SU-DHL-6 (cell line): ENCODE measurements at regions not wholly inside any gene's neighbourhood (a gene's known extent, or its start where the extent isn't known, plus 50 kb on each side); places are given as distances from the start of the nearest gene placed in this dataset.
"Not testable (repeated sequence)": the region's sequence is repeated elsewhere in the genome, so short reads cannot be mapped to it uniquely, and the experiment has no call there.

Source experiments
- H2AFZ ChIP-seq: fragments of 200-600 bp; sonication (generic); 2 replicates; pipeline ENCODE4 v1.6.1; 2014; ENCODE audit warnings: low read depth, mild to moderate bottlenecking, moderate library complexity, mixed read lengths, antibody characterized with exemption, low read length; ENCODE audit not compliant: severe bottlenecking
- H3F3A ChIP-seq: fragments of 200-600 bp; shearing (Covaris generic); 2 replicates; pipeline ENCODE4 v1.6.0; 2016; ENCODE audit warnings: antibody characterized with exemption, mild to moderate bottlenecking; ENCODE audit not compliant: insufficient read depth
- H3K27ac ChIP-seq: fragments of 200-600 bp; sonication (generic); 2 replicates; pipeline ENCODE4 v1.5.1; 2016; ENCODE audit warnings: low read depth, mild to moderate bottlenecking, low read length, moderate library complexity, mixed read lengths
- H3K27me3 ChIP-seq: fragments of 200-600 bp; sonication (generic), shearing (Covaris generic); 2 replicates; pipeline ENCODE4 v1.6.0; 2014; ENCODE audit warnings: mild to moderate bottlenecking, low read length
- H3K36me3 ChIP-seq: fragments of 200-600 bp; sonication (generic); 2 replicates; pipeline ENCODE4 v1.6.1; 2014; ENCODE audit warnings: mild to moderate bottlenecking, low read length, mixed read lengths
- H3K4me2 ChIP-seq: fragments of 300-600, 200-600 bp; shearing (Covaris generic), sonication (generic); 2 replicates; pipeline ENCODE4 v1.6.0; 2014; ENCODE audit warnings: low read length, low read depth, mild to moderate bottlenecking; ENCODE audit not compliant: poor library complexity, severe bottlenecking
- H3K4me3 ChIP-seq: fragments of 200-600 bp; sonication (generic); 2 replicates; pipeline ENCODE4 v1.5.1; 2014; ENCODE audit warnings: antibody characterized with exemption, low read length, mild to moderate bottlenecking, mixed read lengths; ENCODE audit not compliant: insufficient read depth, poor library complexity, severe bottlenecking
- H3K79me2 ChIP-seq: fragments of 200-600 bp; sonication (generic); 2 replicates; pipeline ENCODE4 v1.6.1; 2014; ENCODE audit warnings: mild to moderate bottlenecking, low read length, moderate library complexity; ENCODE audit not compliant: insufficient read depth
- H3K9ac ChIP-seq: fragments of 200-600 bp; sonication (generic); 2 replicates; pipeline ENCODE4 v1.7.0; 2014; ENCODE audit warnings: mild to moderate bottlenecking, low read length
- H3K9me2 ChIP-seq: fragments of 200-600 bp; sonication (generic); replicated peaks from 2 replicates; pipeline ENCODE4 v1.6.1; 2014; ENCODE audit warnings: low read length; ENCODE audit not compliant: insufficient read depth
- H3K9me3 ChIP-seq: fragments of 200-600 bp; sonication (generic); 2 replicates; pipeline ENCODE4 v1.6.1; 2014; ENCODE audit warnings: low read length, mixed read lengths; ENCODE audit not compliant: insufficient read depth
- H4K20me1 ChIP-seq: fragments of 200-600 bp; sonication (generic); 2 replicates; pipeline ENCODE4 v1.6.1; 2014; ENCODE audit warnings: low read depth, mild to moderate bottlenecking, antibody characterized with exemption, low read length, moderate library complexity, mixed read lengths
- EZH2phosphoT487 ChIP-seq: fragments of 200-600 bp; sonication (generic), shearing (Covaris generic); conservative IDR thresholded peaks from 2 replicates; pipeline ENCODE4 v1.6.1; 2018; ENCODE audit warnings: mild to moderate bottlenecking, antibody characterized with exemption, low read length, moderate library complexity, mixed read lengths
- TF ChIP-seq, protein P1 (sequence below): fragments of 200-600 bp; sonication (generic); IDR thresholded peaks from one replicate; pipeline ENCODE4 v1.5.1; 2017; ENCODE audit warnings: antibody characterized with exemption, mild to moderate bottlenecking, low read length, moderate library complexity; ENCODE audit not compliant: insufficient read depth, poor library complexity, severe bottlenecking

DNA sequence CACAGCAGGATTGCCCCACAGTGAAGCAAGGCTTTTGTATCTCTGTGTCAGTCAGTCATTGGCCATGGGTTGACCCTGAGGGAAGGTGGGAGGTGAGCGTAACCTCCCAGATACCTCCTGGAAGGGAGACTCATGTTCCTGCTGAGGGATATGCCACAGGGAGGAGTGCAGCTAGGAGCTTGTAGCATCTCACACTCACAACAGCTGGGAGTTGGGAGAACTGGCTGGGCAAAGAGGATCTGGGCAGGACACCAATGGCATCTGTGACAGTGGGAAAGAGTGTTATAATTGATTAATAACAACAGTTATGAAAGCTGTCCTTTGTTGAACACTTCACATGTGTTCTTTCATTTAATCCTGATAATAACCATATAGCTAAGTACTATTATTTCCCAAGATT lies 171.0 kb downstream of the TLE3 start:
- H3K9ac ChIP-seq, result no peak overlapping the region
- TF ChIP-seq, protein P1, sequence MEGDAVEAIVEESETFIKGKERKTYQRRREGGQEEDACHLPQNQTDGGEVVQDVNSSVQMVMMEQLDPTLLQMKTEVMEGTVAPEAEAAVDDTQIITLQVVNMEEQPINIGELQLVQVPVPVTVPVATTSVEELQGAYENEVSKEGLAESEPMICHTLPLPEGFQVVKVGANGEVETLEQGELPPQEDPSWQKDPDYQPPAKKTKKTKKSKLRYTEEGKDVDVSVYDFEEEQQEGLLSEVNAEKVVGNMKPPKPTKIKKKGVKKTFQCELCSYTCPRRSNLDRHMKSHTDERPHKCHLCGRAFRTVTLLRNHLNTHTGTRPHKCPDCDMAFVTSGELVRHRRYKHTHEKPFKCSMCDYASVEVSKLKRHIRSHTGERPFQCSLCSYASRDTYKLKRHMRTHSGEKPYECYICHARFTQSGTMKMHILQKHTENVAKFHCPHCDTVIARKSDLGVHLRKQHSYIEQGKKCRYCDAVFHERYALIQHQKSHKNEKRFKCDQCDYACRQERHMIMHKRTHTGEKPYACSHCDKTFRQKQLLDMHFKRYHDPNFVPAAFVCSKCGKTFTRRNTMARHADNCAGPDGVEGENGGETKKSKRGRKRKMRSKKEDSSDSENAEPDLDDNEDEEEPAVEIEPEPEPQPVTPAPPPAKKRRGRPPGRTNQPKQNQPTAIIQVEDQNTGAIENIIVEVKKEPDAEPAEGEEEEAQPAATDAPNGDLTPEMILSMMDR, result no peak
- no peak for TF ChIP-seq EZH2phosphoT487
- no peak overlapping the region for H3K4me2 ChIP-seq
- no peak overlapping the region for H2AFZ ChIP-seq
- no peaks in the 10 kb centered on the region for H3K27me3 ChIP-seq
- peaks cover 5% of the 10 kb centered on the region; the same call in 1 of the 2 replicates for H3F3A ChIP-seq
- H3K79me2 ChIP-seq, result no peaks in the 10 kb centered on the region
- H4K20me1 ChIP-seq, result no peaks in the 10 kb centered on the region
- no peaks in the 10 kb centered on the region; the same call in 1 of the 2 replicates for H3K9me3 ChIP-seq
- no peak overlapping the region for H3K27ac ChIP-seq
- no peaks in the 10 kb centered on the region for H3K9me2 ChIP-seq
- H3K36me3 ChIP-seq, result no peaks in the 10 kb centered on the region
- H3K4me3 ChIP-seq, result no peak overlapping the region

DNA sequence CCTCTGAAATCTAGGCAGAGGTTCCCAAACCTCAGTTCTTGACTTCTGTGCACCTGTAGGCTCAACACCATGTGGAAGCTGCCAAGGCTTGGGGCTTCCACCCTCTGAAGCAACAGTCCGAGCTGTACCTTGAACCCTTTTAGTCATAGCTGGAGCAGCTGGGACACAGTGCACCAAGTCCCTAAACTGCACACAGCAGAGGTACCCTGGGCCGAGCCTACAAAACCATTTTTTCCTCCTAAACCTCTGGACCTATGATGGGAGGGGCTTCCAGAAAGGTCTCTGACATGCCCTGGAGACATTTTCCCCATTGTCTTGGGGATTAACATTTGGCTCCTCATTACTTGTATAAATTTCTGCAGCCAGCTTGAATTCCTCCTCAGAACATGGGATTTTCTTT lies 168.8 kb downstream of the TLE3 start:
- not testable (repeated sequence) for H3K9me3 ChIP-seq, H3F3A ChIP-seq, H3K27ac ChIP-seq, H3K79me2 ChIP-seq, H2AFZ ChIP-seq, H3K36me3 ChIP-seq, H4K20me1 ChIP-seq, H3K4me3 ChIP-seq, H3K9me2 ChIP-seq, H3K9ac ChIP-seq, H3K27me3 ChIP-seq, H3K4me2 ChIP-seq

DNA sequence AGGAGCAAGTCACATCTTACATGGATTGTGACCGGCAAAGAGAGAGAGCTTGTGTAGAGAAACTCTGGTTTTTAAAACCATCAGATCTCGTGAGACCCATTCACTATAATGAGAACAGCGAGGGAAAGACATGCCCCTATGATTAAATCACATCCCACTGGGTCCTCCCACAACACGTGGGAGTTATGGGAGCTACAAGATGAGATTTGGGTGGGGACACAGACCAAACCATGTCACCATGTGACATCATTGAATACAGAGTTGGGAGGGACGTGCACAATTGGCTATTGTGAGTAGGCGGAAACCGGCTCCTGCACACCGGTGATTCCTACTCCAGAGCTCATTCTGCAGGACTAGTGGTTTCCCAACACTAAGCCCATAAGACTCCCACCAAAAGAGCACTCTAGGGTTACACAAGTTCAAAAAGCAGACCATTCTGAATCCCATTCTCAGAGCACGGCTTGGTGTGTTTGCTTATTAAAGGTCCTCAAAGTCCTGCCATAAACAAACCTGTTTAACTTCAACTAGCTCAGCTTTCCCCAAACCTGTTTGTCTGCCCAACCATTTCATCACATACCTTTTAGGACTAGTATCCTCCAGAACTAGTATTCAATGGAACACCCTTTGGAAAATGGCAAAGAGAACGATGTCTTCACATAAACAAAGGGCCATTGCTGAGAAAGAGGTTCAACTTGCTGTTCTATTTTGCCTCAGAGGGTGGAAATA lies 167.6 kb downstream of the TLE3 start:
- H3K9me2 ChIP-seq, result no peaks in the 10 kb centered on the region
- H4K20me1 ChIP-seq, result no peaks in the 10 kb centered on the region
- no peaks in the 10 kb centered on the region for H3K79me2 ChIP-seq
- no peaks in the 10 kb centered on the region; the same call in 1 of the 2 replicates for H3K9me3 ChIP-seq
- no peaks in the 10 kb centered on the region for H3F3A ChIP-seq
- H3K27me3 ChIP-seq, result no peaks in the 10 kb centered on the region
- H3K27ac ChIP-seq, result no peak overlapping the region
- H3K4me2 ChIP-seq, result no peak overlapping the region
- H3K4me3 ChIP-seq, result no peak overlapping the region
- H3K9ac ChIP-seq, result no peak overlapping the region
- H2AFZ ChIP-seq, result no peak overlapping the region
- no peaks in the 10 kb centered on the region for H3K36me3 ChIP-seq
- TF ChIP-seq, protein P1, result no peak
- TF ChIP-seq EZH2phosphoT487, result no peak

DNA sequence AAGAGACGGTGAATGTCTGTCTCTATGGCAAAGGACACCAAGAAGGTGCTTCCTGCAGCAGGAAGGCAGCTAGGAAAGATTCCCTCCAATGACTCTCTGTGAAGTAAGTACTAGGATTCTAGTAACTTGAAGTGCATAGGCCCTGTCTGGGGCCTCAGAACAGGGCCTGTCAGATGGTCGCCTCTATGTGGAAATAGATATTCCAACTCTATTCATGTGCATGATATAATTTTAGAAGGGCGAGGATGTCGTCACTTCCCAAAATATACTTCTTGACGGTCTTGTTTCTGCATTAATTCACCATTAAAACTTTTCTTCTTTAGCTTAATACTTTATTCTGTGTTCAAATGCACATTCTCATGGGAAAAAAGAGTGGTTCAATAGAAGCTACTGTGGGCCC lies 167.0 kb downstream of the TLE3 start:
- no peak for TF ChIP-seq EZH2phosphoT487
- TF ChIP-seq, protein P1, result no peak
- H3K9me2 ChIP-seq, result no peaks in the 10 kb centered on the region
- H3K9me3 ChIP-seq, result no peaks in the 10 kb centered on the region; the same call in 1 of the 2 replicates
- no peaks in the 10 kb centered on the region for H3K27me3 ChIP-seq
- no peak overlapping the region for H3K4me2 ChIP-seq
- H3K4me3 ChIP-seq, result no peak overlapping the region
- H3K9ac ChIP-seq, result no peak overlapping the region
- no peaks in the 10 kb centered on the region for H4K20me1 ChIP-seq
- H2AFZ ChIP-seq, result no peak overlapping the region
- no peaks in the 10 kb centered on the region for H3K79me2 ChIP-seq
- H3K27ac ChIP-seq, result no peak overlapping the region
- no peaks in the 10 kb centered on the region for H3F3A ChIP-seq
- H3K36me3 ChIP-seq, result no peaks in the 10 kb centered on the region
